Jurkat, Clone E6-1 (cell line): ENCODE measurements at regions not wholly inside any gene's neighbourhood (a gene's known extent, or its start where the extent isn't known, plus 50 kb on each side); places are given as distances from the start of the nearest gene placed in this dataset.
"Not testable (repeated sequence)": the region's sequence is repeated elsewhere in the genome, so short reads cannot be mapped to it uniquely, and the experiment has no call there.

Experiments
- DNase-seq: peaks from one replicate; pipeline ENCODE4 v3.0.0-alpha.2; 2011; ENCODE audit warnings: low read depth, low spot score
- H3K4me3 ChIP-seq: 2 replicates; pipeline ENCODE4 v1.5.1; 2011; ENCODE audit warnings: mild to moderate bottlenecking, low read length, control low read depth, moderate library complexity

DNA sequence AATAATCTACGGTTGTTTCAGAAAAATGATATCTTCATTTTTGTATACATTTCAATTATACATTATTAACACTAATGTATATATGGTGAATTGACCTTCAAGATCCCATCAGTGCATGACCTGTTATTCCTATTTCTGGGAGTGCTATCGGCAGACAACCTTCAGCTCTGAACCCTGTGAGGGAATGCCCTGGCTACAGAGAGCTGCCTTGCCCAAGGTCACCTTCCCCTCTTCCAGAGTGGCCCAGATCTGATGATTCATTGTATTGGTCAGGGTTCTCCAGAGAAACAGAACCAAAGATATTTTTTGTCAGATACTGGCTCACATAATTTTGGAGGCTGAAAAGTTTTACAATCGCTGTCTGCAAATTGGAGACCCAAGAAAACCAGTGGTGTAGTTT lies 235.5 kb downstream of the ZNF92 start:
- H3K4me3 ChIP-seq, result no peak overlapping the region
- no peak for DNase-seq

DNA sequence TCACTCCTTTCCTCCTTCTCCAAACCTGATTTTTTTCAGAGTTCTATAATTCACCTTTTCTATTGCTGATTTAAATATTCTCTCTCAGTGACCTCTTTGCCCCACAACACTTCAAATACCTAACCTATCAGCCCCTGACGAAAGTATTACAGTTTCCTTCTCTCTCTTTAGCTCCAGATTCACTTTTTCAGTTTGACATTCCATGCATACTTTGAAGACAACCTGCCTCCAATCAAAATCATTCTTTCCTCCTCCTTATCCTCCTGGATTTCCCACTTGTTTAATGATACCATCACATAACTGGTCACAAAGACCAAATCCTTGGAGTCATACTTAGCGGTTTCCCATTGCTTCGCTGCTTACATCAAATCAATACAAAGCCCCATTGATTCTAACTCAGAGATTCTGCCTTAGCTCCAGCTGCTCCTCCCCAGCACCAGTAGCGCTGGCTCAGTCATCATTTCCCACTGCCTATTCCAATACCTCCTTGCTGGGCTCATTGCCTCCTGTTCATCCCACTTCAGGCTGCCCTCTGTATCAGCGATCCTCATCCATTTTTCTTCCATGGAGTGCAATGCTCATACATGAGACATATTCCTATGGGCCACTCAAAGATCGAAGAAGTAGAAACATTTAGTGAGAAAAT lies 240.1 kb downstream of the ZNF92 start:
- H3K4me3 ChIP-seq, DNase-seq: not testable (repeated sequence)

DNA sequence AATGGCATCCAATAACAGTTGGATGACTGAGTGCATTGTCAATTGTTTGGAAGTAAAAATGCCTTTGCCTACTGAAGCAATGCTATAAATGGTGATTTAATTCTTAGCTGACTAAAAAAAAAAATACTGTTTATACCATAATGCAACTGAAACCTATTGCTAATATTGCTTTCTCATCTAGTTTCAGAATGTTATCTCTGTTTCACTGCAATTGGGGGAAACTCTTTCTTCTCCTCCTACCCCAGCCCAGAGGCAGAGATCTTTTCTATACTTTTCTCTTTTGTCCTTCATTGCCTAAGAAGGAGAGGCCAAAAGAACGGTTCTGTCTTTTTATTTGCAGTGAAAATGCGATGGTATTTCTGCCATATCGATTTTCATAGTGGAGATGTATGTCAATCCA lies 242.5 kb downstream of the ZNF92 start:
- H3K4me3 ChIP-seq, DNase-seq: not testable (repeated sequence)

DNA sequence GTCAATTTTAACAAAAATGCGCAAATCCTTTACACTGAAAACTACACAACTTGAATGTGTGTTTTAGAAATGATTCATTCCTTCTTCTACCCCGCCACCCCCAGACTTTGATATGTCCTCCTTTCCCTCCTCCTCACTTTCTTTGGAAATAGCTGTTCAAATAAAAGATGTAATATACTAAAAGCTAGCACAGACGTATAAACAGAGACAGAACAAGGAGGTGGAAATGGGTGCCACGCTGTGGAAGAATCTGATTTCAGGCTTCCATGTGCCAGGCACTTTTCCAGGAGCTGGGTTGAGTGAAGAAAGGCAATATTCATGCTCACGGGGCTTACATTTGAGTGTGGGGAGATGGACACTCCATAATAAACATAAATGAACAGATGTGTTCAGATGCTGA lies 246.6 kb downstream of the ZNF92 start:
- DNase-seq, H3K4me3 ChIP-seq: not testable (repeated sequence)

DNA sequence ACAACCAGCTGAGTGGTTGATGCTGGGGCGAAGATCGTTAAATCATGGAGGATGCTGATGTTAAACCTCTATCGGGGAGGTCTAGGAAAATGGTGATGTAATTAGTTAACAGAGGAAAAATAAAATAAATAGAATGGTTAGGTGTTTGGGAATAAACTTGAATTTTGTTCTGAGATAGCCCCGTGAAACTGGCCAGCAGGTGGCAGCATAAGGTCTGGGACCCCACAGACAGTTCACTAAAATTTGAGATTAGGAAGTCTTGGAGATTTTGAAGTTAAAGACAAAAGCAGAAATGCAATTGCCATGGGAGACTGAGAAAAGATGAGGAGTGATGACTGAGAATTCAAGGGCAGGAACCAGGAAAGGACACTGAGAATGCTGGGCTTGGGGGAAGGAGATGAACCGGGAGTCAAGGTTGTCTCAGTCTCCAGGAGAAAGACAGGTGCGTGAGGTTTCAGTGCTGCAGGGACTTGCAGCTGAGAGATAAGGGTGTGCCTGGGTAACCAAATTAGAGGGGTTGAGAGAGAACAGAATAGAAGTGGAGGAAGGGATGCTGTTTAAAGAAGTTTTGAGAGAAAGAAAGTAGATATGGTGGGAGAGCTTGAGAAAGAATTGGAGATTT lies 248.0 kb downstream of the ZNF92 start:
- H3K4me3 ChIP-seq, DNase-seq: not testable (repeated sequence)

DNA sequence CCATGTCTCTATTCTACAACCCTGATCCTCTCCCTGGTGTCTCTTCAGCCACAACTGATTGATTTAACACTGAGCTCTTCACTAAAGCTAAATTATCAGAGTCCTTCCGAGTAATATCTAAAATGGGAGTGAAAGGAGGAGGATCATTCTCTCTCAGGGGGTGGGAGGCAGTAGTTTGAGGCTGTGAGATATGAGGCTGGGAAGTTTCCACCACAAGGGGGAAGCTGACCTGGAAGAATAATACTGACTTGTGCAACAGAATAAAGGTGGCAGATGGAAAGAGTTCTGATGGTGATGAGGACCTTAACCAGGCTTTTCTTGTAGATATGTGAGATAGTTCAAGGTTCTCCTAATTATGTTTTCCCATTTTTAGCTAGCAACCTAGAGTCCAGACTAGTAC lies 241.6 kb upstream of the VKORC1L1 start:
- H3K4me3 ChIP-seq, DNase-seq: not testable (repeated sequence)

DNA sequence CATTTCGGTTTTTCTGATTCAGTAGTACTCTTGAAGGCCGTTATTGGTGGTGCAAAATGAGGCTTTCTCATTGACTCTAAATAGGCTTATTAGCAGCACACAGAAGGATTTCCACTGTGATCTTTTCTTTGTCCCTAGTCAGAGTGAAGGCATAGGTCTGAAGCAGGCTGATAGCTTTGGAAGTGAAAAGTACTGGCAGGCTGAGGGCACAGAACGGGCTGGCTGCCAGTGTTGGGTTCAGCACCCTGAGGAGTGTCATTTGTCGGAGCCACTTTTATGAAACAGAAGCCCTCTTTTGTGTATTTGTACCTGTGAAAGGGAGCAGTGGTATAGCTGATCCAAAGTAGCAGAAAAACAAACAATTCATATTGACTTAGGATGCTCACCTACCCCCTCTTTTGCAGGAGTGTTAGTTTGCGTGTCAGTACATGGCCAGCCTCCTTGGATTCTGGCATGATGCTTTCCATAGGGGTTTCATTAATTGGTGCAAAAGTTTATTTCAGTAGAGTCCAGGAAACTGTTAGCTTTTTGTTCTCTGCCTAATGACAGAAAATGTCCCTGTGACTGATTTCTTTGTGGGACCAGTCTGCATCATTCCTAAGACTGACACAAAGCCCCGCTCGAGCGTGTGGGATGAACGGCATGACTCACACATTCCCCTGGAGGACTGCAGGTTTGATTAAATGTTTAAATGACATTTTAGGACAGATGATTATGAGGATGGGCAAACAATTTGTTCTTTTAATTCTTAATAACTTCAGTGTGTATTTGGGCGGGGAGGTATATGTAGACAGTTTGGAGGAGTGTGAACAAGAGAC lies 239.1 kb upstream of the VKORC1L1 start:
- DNase-seq, H3K4me3 ChIP-seq: not testable (repeated sequence)

DNA sequence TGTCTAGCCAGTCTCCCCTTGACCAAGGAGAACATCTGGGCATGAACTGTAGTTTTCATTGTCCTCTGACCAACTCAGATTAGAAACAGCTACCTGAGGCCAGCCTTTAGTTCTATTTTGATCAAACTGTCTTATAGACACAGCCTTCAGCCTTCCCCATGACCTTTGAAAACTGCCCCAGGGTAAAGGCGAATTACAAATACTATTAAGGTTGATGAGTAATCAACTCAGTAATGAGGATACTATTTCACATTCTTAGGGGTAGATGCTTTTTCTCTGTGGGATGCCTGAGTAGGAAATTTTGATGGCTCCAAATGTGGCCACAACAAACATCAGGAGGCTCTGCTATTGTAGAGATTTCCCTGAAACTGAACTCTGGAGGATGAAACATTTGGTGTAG lies 234.0 kb upstream of the VKORC1L1 start:
- H3K4me3 ChIP-seq, DNase-seq: not testable (repeated sequence)

DNA sequence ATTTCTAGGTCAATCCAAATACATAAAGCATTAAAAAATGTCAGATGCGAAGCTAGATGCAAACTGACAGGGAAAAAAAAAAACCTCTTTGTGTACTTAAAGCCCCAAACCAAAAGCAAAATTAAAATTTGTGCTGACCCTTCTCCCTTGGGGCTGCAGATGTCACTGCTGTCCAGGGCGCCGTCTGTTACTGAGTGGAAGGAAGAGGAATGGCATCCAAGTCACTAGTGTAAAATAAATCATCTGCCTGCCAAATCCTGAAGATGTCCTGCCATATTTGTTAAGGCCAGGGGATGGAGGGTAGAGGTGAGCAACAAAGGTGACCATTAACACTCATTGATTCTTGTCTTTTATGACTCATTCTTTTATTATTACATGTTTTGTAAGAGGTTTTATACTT lies 233.2 kb upstream of the VKORC1L1 start:
- DNase-seq, H3K4me3 ChIP-seq: not testable (repeated sequence)

DNA sequence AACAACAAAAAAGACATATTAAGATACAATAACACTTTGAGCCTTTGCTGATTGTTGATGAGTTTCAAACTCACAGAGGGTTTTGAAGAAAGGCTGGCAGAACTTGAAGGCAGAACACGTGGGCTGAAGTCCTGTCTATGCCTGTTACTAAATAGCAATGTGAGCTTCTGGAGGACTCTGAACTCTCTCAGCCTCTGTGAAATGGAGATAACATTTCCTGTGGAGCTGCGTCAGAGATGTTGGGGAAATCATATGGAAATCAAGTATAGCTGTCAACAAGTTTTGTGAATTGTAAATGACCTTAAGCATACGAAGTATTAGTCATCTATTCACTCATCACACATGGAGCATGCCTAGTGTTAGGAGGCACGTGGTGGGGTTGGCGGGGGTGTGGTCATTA lies 229.4 kb upstream of the VKORC1L1 start:
- not testable (repeated sequence) for DNase-seq, H3K4me3 ChIP-seq

DNA sequence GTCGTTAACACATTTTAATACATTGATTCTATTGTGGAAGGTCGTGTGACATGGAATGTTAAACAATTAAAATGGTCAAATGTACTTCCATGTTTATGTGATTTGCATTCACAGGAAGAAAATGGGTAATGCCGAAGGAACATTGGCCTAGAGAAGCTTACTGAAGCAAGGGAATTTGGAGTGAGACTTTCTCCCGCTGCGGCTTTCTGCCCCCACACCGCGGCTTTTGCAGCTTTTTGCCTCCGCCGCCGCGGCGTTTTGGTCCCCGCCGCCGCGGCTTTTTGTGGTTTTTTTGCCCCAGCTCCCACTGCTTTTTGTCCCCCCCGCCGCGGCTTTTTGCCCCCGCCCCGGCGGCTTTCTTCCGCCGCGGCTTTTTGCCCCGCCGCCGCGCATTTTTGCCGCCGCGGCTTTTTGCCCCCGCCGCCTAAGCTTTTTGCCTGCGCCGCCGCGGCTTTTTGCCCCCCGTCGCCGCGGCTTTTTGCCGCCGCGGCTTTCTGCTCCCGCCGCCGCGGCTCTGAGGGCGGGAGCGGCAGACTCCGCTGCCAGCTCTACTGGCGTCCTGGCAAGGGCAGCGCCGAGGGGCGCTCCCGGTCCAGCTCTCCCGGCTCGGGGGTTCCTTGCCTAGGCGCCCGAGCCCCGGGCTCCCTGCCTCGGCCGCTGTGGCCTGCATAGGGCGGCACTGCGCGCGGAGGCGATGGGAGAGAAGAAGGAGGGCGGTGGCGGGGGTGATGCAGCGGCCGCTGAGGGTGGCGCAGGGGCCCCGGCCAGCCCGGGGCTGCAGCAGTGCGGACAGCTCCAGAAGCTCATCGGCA lies 225.5 kb upstream of the VKORC1L1 start:
- not testable (repeated sequence) for DNase-seq, H3K4me3 ChIP-seq

DNA sequence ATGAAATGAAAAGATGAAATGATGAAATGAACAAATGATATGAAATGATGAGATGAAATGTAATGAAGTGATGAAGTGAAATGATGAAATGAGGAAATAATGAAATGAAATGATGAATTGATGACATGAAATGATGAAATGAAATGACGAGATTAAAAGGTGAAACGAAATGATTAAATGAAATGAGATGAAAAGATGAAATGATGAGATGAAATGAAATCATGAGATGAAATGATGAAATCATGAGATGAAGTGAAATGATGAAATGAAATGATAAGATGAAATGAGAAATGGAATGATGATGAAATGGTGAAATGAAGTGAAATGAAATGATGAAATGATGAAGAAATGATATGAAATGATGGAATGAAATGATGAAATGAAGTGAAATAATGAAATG lies 221.7 kb upstream of the VKORC1L1 start:
- DNase-seq, H3K4me3 ChIP-seq: not testable (repeated sequence)

DNA sequence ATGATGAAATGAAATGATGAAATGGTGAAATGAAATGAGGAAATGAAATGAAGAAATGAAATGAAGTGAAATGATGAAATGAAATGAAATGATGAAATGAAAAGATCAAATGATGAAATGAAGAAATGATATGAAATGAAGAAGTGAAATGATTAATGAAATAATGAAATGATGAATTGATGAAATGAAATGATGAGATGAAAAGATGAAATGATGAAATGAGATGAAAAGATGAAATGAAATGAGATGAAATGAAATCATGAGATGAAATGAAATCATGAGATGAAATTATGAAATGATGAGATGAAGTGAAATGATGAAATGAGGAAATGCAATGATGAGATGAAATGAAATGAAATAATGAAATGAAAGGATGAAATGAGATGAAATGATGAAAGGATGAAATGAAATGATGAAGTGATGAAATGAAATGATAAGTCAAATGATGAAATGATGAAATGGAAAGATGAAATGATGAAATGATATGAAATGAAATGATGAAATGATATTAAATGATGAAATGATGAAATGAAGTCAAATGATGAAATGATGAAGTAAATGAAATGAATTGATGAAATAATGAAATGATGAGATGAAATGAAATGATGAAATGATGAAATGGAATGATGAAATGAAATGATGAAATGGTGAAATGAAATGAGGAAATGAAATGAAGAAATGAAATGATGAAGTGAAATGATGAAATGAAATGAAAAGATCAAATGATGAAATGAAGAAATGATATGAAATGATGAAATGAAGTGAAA lies 220.9 kb upstream of the VKORC1L1 start:
- H3K4me3 ChIP-seq, DNase-seq: not testable (repeated sequence)

DNA sequence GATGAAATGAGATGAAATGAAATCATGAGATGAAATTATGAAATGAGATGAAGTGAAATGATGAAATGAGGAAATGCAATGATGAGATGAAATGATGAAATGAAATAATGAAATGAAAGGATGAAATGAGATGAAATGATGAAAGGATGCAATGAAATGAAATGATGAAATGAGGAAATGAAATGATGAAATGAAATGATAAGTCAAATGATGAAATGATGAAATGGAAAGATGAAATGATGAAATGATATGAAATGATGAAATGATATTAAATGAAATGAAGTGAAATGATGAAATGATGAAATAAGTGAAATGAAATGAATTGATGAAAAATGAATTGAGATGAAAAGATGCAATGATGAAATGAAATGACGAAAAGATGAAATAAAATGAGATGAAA lies 220.2 kb upstream of the VKORC1L1 start:
- not testable (repeated sequence) for DNase-seq

DNA sequence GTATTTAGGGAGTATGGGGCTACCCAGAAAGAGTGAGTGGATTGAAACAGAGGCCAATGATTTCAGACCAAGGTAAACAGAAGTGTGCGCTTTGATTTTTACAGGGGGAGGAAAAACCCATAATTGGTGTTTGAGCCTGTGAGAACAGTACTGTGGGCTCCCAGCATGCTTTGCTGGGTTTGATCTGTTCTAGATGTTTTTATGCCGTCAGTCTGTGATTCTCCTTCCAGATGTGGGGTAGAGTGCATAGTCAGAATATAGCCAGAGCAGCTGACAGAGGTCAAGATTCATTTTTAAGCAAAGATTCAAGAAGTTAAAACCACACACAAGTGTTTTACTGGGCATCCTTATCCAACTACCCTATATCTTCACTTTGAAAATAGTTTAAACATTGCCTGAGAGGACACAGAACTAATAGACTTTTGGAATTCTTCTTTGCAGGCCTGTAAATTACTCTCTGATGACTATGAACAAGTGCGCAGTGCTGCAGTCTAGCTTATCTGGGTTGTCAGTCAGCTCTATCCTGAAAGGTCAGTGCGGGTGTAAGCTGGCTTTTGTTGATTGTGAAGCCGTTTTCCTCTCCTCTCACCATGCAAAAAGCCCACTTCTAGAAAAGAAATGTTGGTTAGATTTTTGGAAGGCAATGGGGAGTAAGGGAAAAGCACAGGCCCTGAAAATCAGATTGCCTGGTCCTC lies 216.2 kb upstream of the VKORC1L1 start:
- H3K4me3 ChIP-seq, DNase-seq: not testable (repeated sequence)

More for the DNA sequence above, 220.2 kb upstream of the VKORC1L1 start:
- not testable (repeated sequence) for H3K4me3 ChIP-seq

DNA sequence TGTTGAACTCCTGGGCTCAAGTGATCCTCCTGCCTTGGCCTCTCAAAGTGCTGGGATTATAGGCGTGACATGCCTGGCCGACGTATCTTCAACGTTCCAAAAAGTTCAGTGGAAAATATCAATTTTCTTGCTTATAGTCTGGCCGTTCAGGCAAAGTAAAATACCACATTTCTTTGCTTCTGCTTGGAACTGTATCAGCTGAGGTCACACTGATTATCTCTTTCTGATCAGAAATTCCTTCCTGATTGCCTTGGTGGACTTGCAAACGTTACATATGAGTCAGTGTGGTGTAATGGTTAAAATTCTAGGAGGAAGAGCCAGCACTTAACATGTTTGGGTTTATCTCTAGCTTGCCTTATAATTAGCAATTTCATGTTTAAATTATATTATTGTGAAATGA lies 189.5 kb upstream of the VKORC1L1 start:
- H3K4me3 ChIP-seq, result not testable (repeated sequence)

DNA sequence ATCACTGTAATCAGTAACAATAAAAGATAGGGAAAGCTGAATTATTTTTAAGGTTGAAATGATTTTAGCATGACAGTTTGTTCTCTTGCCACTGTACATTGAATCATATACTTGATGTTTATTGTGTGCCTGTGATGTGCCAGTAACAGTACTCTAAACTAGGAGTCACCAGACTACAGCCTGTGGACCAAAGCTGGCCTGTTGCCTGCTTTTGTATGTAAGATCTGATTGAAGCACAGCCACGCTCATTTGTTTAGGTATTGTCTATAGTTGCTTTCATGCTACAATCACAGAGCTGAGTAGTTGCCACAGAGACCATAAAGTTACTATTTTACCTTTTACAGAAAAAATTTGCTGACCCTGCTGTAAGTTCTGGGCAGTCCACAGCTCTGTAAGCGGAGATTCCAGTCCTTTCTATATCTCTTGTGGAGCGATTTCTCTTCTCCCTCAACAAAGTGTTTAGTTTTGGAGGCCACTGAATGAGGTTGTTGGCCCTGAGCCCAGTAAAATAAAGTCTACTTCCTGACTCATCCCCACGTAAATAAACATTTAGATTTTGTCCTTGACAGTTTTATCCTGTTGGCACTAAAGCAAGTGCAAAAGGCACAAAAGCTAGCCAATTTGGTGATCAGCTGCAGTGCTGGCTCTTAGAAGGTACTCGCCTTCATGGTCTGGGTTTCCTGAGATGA lies 173.7 kb upstream of the VKORC1L1 start:
- H3K4me3 ChIP-seq, DNase-seq: not testable (repeated sequence)

More for the DNA sequence above, 189.5 kb upstream of the VKORC1L1 start:
- DNase-seq, result not testable (repeated sequence)
